Hematopoietic multipotent progenitor cell treated with erythropoietin and hydrocortisone succinate and interleukin-3 and kit ligand, for 17 days (in vitro differentiated cells): ENCODE measurements at regions not wholly inside any gene's neighbourhood (a gene's known extent, or its start where the extent isn't known, plus 50 kb on each side); places are given as distances from the start of the nearest gene placed in this dataset.
"Not testable (repeated sequence)": the region's sequence is repeated elsewhere in the genome, so short reads cannot be mapped to it uniquely, and the experiment has no call there.

Source experiments
- DNase-seq: peaks from one replicate; pipeline ENCODE4 v3.0.0-alpha.2; 2015; ENCODE audit warnings: low spot score

DNA sequence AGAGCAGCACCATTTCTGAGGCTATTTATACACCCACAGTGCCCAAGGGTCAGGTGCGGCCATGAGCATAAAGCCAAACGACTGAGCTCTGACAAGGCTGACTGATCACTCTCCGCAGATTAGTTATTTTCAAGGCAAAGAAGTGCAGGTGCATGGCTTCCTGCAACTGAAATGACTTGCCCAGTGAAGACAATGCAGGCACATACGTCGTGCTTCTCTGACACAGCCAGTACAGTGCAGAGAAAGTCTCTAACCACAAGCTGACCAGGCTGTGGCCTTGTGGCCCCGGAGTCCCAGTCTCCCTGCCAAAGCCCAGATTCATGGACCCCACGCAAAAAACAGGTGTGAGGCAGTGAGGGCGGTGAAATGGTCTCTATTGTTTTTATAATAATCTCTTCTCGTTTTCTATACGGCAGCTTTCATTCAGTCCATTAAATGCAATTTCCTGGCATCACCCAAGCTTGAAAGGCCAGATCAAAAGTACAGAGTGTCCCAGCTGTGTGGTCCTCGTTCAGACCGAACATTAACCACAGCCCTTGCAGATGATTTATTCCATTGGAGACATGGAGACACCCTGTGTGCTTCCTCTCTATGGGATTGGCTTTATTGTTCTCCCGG is 447.0 kb upstream of the ID2 start:
- DNase-seq = no peak

DNA sequence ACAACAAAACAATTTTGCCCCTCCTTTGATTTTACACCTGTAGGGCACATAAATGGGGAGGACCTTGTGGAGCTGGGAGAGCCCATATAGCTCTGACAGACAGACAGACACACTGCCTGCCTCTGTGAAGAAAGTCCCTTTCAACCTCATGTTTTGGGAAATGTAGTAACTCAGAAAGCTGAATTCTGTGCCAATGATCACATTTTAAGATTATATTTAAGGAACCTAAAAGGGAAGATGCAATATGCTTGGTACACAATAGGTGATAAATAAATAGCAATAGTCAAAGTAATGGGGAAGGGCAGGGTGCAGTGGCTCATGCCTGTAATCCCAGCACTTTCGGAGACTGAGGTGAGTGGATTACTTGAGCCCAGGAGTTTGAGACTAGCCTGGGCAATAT is 446.4 kb upstream of the ID2 start:
- no peak for DNase-seq

DNA sequence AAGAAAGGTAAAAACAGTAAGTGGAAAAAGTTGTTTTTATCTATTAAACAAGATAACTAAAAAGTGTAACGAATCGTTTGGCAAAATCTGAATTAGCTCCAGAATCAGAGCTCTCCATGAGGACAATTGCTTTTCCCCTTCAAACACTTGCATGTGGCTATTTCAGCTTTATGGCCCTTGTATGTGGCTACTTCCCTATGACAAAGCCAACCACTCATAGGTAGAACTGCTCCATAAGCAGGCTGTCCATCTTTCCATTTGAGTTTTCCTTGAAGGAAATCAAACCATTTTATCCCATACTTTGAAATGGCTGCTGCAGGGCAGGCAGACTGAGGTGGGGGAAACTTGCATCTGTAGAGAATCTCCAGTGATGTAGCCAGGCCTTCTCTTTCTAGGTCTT is 445.5 kb upstream of the ID2 start:
- DNase-seq = no peak

DNA sequence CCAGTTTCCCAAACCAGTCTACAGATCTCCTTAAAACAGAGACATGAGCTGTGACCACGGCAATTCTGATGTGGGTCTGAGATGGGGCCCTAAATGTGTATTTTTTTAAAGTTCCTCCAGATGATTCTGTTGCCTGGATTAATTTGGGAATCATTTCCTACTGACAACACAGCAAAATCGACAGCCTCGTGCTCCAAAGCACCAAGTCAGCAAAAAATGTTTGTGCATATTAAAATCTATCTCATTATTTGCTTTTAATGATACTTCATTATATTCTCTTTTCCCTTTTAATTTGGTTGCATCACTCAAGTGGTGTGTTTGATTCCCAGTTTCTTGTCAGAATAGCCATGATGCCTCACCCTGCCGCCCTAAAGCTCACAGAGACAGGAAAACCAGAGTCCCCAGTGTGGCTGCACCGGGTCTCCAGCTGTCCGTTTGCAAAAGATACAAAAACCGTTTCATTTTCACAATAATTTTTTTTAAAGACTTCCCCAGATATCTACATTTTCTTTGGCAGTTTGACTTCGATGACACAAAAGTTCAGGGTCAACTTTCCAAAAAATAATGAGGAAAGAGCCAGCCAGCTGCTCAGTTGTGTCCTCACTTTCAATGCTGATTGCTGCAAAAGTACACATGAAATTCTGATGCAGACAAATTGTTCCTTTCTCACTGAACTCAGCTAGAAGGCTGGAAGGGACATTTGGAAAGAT is 443.2 kb upstream of the ID2 start:
- DNase-seq = no peak

DNA sequence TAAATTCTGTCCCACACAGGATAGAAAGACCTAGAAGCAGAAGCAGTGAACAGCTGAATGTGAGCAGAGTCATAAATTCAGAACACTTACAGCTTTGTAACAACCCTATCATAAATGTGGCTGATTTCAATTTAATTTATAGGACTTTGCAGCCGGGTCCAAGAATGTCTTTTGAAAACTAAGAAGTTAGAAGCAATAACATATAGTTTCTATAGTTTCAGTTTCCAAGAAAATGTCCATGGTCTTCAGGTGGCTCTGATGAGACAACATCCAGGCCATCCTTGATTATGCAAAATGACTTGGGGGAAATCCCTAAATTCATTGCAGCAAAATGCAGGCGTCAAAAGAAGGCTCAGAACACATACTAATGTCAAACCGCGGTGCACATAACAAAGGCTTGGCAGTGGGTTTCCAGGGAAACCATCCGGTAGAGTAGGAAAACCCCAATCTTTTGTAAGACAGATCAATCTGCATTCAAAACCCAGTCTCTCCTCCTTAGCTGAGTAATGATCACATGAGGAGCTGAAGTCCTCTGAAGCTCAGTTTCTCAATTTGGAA is 442.2 kb upstream of the ID2 start:
- no peak for DNase-seq

DNA sequence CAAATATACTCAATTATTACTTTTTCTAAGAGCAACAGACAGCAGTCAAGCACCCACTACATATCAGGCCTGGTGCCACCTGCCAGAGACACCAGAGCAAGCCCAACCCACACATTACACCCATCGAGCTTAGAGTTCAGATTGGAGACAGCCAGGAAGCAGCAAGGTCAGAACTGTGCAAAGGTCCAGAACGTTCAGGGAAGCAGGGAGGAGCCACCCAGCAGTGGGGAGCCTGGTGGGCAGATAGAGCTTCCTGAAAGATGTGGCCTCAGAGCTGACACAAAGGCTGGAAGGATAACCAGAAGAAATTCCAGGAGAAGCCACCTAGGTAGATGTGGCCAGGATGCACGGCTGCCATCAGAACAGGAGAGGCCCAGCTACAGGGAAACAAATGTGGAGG is 440.5 kb upstream of the ID2 start:
- no peak for DNase-seq

DNA sequence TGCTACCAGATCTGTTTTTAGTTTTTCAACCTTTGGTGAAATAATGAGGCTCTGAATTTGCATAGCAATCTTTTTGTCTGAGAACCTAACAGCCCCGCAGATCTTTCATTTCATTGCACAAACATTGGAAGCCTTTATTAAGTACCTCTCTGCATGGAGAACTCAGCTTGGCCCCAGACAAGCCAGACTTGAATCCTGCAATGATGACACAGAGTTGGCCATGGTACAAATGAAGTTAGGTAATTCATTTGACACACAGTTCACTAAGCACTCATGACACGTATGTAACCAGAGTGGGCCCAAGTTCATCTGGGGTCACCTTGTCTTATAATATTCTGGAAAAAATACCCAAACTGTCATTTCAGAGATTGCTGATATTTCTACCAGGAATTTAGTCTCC is 439.1 kb upstream of the ID2 start:
- no peak for DNase-seq

DNA sequence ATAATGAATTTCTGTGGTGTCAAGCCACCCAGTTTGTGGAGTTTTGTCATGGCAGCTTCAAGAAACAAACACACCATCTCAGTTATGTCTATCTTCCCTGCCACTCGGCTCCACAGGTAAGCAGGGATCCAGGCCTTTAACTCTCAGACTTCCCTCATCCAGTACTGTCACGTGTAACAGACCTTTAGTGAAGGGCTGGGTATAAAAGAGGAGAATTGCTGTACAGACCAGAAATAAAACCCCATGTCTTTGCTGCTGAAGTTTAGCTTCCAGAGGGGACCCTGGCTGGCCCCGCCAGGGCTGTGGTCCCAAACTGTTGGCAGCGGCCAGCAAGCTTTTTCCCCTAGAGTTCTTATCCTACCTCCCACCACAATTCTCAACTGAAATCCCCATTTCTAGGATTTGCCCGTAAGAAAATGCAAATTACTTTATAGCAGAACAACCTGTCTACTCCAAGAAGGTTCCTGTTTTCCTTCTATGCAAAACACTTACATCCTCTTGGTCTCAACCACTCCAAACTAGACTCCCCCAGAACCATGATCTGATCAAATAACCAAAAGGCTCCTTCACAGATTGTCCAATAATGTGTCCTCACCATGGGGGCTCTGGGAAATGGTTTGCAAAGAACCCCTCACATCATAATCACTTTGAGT is 438.0 kb upstream of the ID2 start:
- DNase-seq = no peak

DNA sequence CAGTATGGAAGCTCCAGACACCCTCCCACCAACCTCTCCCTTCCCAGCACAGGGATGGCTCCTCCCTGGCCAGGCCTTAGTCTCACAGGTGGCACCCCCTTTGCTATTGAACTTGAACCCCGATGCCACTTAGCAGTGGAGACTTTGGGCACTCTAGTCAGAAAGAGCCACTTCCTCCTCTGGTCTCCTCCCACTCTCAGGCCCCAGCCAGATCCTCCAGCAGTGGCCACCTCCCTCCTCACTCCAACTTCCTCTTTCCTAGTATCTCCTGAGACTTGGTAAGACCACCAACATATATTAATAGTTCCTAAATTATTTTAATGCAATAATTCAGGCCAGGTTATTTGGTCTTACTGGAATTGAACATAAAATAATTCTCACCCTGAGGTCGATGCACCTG is 437.2 kb upstream of the ID2 start:
- no peak for DNase-seq

DNA sequence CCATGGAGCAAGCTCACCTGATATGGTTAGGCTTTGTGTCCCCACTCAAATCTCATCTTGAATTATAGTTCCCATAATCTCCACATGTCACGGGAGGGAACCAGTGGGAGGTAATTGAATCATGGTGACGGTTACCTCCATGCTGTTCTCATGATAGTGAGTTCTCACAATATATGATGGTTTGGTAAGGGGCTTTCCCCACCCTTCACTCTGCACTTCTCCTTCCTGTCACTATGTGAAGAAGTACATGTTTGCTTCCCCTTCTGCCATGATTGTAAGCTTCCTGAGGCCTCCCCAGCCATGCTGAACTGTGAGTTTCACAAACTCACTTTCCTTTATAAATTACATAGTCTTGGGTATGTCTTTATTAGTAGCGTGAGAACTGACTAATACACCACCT is 435.7 kb upstream of the ID2 start:
- no peak for DNase-seq

DNA sequence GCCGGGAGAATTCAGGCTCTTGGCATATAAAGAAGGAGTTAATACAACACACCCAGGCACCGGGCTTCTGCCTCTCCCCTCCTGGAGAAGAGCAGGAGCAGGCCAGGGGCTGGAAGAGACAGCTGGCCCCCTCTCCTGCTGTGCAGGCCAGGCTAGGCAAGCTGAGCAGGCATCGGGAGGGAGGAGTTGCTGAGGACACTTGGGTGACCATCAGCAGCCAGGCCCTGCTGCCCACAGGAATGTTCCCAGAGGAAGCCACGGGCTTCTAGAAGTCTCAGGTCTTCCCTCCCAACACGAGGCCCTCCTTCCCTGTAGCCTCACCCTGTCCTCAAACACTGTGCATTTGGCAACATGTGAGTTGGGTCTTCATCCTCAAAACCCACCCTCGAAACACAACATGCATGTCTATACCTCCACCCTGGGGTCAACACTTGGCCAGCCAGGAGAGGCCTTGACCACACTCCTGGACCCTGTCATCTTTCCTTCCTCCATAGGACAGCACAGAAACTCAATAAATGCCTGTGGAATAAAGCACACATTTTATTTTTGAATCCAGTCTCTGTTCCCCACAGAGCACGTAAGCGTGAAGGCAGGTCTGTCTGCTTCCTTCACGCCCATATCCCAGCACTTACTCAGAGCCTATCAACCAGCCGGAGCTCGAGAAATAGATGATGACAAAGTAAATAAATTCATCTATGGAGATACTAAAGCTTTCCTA is 433.8 kb upstream of the ID2 start:
- DNase-seq = no peak

DNA sequence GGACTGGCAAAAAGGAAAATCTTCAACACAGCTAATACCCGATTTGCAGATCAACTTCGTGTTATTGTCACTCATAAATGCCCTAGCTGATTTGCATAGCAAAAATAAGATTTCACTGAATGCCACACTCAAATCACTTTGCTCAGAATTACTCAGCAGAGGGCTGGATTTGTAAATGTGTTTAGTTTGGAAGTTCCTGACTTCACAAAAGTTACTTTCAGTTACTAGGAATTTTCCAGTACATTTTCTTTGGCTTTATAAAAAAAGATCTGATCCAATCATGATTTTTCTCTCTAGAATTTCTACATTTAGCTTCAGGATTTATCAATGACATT is 433.3 kb upstream of the ID2 start:
- no peak for DNase-seq

DNA sequence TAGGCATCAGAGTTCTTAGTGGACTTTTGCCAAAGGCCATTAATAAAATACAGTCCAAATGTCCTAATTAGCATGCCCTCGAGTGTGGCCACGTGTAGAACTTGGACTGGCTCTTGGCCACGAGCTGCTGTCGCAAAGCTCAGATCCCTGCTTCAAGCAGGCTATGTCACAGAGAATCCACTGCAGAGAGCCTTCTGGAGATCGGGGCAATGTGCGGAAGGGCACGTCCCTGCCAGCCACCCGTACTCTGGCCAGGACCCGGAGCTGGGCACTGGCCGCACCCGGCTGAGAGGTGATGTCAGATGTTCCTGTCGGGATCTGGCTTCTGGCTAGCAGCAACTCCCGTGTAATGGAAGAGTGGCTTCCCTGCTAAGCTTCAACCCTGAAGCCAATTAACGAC is 432.7 kb upstream of the ID2 start:
- DNase-seq = no peak

DNA sequence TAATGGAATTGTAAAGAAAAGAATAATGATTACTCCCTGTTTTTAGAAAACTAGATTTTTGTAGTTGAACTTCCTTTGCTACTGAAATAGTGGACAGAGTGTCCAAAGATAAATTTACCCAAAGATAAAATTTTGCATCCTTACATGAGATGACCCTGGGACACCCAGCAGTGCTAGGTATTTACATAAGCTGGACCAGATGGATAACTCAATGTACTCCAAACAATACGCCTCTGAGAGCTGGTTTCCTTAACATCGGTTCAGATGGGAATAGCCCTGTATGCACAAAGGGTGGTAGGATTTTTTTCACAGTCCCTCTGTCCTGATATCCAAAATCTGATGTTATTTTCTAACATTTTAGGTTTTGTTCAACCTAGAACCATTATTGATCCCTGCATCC is 432.1 kb upstream of the ID2 start:
- no peak for DNase-seq

DNA sequence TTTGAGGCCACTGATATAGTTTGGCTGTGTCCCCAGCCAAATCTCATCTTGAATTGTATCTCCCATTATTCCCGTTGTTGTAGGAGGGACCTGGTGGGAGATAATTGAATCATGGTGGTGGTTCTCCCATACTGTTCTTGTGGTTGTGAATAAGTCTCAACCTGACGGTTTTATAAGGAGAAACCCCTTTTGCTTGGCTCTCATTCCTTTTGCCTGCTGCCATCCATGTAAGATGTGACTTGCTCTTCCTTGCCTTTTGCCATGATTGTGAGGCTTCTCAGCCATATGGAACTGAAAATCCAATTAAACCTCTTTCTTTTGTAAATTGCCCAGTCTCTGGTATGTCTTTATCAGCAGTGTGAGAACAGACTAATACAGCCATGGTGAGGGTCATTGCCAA is 431.6 kb upstream of the ID2 start:
- not testable (repeated sequence) for DNase-seq

DNA sequence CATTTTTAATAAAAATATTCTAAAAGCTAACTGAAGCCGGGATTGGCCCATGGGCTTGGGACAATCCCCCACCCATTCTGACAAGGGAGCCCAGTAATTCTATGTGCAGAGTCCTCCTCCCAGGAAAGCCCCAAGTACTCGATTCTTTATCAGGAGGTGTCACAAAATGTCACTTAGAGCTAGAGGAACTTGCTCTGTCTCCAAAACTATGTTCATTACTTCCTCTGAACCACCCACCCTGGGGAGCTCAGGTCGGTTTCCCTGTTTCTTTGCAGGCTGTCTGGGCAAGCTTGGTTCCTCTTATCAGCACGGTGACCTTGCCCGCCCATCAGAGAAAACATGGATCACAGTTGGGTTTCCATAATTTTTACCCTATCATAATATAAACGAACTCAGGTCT is 430.6 kb upstream of the ID2 start:
- no peak for DNase-seq

DNA sequence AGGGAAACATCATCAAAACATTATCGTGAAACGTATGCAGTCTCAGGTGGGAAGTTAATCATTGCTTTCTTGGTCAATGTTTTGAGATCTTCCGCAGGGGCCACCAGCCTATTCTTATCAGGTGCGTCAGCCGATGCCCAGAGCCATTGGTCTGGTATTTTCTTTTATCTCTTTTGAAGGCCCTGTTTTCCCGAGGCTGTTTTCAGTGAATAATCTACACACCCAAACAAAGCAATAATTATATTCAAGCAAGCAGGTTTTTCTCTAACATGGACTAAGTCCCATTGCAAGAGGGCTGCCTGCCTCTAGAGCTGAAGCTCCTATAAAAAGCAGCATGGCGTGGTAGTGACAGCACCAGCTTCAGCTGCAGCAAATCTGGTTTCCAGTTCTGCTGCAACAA is 430.0 kb upstream of the ID2 start:
- no peak for DNase-seq

DNA sequence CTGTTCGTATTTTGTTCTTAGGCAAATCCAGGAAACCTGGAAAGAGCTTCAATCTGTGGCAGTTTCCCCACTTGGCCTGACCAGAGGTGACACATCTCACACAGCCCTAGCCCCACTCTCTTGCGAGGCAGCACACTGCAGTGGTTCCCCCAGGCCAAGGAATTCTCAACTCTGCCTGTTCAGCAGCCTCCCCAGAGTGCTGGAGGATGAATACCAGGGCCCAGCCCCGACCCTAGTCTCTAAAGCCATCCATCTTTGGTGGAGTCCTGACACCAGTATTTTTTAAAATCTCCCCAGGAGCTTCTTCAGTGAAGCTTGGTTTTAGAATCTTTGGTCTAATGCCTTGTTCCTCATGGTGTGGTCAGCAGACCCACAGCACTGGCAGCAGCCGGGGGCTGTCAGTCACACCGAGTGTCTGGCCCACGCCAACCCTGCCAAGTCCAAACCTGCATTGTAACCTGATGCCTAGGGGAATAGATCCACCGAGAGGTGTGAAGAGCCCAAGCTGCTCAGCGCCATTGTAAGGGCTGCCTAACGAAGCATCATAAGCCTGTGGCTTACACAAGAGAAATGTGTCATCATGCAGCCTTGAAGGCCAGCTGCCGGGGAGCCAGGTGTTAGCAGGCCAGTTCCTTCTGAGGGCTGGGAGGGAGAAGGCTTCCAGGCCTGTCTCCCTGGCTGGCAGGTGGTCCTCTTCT is 428.7 kb upstream of the ID2 start:
- DNase-seq = no peak

DNA sequence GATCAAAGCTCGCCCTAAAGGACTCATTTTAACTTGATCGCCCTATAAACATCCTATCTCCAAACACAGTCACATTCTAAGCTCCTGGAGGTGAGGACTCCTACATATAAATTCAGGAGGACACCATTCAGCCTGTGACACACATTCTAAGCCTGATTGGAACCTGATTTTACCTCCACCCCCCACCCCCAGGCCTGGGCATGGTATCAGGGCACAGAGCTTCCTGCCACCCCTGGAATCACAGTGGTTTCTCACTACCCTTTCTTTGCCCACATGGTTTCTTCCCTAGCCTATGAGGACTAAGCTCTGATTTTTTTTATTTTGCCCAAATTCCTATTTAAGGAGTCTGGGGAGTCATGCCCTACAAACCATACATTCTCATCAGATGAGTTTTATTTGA is 428.1 kb upstream of the ID2 start:
- no peak for DNase-seq

DNA sequence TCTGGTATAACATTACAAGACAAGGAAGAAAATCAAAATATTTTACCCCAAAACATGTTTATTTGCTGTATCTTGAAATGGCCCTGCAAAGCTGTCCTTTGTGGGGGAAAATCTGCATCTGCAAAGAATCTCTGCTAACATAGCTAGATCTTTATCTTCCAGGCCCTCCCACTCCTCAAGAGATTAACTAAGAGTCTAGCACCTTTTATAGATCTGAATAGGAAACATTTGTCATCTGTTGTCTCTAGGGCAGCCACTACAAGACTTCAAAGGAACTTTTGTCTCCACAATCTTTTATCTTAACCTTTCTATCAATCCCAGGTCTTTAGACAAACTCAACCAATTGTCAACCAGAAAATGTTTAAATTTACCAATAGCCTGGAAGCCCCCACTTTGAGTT is 427.6 kb upstream of the ID2 start:
- DNase-seq = not testable (repeated sequence)

DNA sequence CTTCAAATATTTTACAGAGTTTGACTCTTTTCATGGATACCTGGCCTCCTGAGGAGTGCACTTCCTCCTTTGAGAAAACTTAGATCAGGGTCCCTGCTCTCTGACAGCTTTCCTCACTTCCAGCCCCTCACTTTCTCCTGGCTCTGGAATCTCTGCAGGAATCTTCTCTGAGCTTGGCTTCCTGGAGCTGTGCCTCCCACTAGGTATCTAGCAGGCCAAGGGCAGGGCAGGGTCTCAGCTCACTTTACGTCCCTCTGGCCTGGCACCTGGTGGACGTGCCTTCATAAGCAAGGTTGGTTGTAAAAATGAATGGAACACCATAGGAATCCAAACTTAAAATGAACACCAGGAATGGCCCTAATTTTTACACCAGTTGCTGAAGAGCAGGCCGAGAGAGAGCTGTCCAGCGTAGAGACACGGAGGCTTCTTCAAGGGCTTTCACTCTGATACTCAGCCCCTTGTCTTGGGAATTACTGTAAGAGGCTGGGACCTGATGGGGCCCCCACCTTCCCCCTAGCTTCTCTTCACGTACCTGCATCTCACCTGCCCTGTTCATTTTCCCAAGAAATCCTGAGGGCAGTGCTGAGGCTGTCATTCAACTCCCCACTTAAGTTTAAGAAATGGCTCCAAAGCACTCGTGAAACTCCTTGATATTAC is 426.9 kb upstream of the ID2 start:
- no peak for DNase-seq

DNA sequence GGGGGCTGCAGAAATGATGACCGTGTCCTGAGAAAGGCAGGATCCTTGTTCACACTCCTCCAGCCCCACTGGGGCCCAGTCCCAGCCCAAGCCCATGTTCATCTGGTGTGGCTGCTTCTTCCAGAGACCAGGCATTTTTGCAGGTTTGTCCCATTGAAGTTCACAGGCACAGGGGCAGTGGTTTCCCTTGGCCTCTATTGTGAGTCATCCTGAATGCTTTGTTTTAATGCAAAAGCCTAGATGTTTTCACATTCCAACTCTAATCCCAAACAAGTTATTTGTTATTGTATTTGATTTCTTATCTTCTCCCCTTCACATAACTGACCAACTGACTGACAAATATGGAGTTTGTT is 426.4 kb upstream of the ID2 start:
- no peak for DNase-seq
